Thyroid gland (tissue), 4 donors: ENCODE measurements at regions not wholly inside any gene's neighbourhood (a gene's known extent, or its start where the extent isn't known, plus 50 kb on each side); places are given as distances from the start of the nearest gene placed in this dataset.
A peak's percentile ranks its signal among the peaks of the same experiment; 100 is the strongest.

Source experiments
- DNase-seq, 2 donors: peaks; one replicate each; pipeline ENCODE4 v3.0.0-alpha.2; 2019
- H3K27ac ChIP-seq, 3 donors: fragments of 200-600 bp; sonication (generic); 1 replicate in 2 of 3; 2 replicates in 1 of 3; pipeline ENCODE4 v1.5.1; 2016 to 2019; ENCODE audit warnings: mild to moderate bottlenecking in 1 of 3, moderate library complexity in 1 of 3
- H3K27me3 ChIP-seq: fragments of 200-600 bp; sonication (generic); one replicate; pipeline ENCODE4 v1.5.1; 2019
- H3K36me3 ChIP-seq, 2 donors: fragments of 200-600 bp; sonication (generic); one replicate each; pipeline ENCODE4 v1.5.1; 2016 to 2019
- H3K4me1 ChIP-seq, 2 donors: fragments of 200-600 bp; sonication (generic); one replicate each; pipeline ENCODE4 v1.5.1; 2017 to 2019
- H3K4me3 ChIP-seq, 3 donors: fragments of 200-600 bp; sonication (generic); replicated peaks in 1 of 3; 1 replicate in 2 of 3; 2 replicates in 1 of 3; pipeline ENCODE4 v1.5.1; 2016; ENCODE audit warnings: mild to moderate bottlenecking in 1 of 3
- H3K9me3 ChIP-seq: fragments of 200-600 bp; sonication (generic); one replicate; pipeline ENCODE4 v1.5.1; 2017
- POLR2A ChIP-seq, 2 donors: fragments of 450-650 bp; IDR thresholded peaks; one replicate each; pipeline ENCODE4 v1.6.1; 2017; ENCODE audit warnings: antibody characterized with exemption in 2 of 2, mild to moderate bottlenecking in 2 of 2, moderate library complexity in 1 of 2
- WGBS, 2 donors: methylation state at CpG; one replicate each; pipeline ENCODE4 v1.1.5; 2017; 5-methylcytosine and 5-hydroxymethylcytosine counted together
- intact Hi-C: fragments of 100-400 bp; cut with DNase I; formaldehyde crosslinking; loops from one replicate; pipeline ENCODE4 v1.15.1; 2023
- TF ChIP-seq, protein P1 (sequence below), 6 experiments: fragments of 200-600 bp in 3 of 6; fragments of 450-650 bp in 3 of 6; sonication (generic) in 3 of 6; IDR thresholded peaks; one replicate each; pipeline ENCODE4 v1.5.1; 2016 to 2019; ENCODE audit warnings: antibody characterized with exemption in 6 of 6, mild to moderate bottlenecking in 2 of 6, inconsistent platforms in 1 of 6, moderate library complexity in 1 of 6

DNA sequence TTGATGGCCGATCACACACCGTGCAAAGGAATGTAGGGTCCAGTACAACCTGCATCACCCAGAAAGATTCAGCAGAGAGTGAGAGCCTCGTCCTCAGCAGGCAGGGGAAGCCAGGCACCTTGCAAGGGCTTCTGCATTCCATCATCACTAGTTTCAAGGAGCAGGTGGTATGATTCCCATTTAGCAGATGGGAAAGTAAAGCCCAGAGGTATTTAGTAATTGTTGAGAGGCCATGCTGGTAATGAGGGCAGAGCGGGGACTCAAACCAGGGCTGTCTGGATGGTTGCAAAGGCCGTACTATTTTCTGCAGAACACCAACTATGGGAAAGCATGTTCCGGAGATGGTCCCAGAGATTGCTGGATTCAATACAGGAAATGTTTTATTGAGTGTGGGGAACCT, 65.8 kb upstream of the MRTFB start:
- intact Hi-C loops: loop anchor here (10.0 kb wide), 1 partner anchor 81 kb away; the partner anchor contains the start of gene ERCC4
- peak overlapping the region in 2 of 3 donors; percentile 27 to 51 for H3K27ac ChIP-seq
- WGBS, 2 donors: 86 to 88% methylated on average over 6 of the region's 6 CpGs

DNA sequence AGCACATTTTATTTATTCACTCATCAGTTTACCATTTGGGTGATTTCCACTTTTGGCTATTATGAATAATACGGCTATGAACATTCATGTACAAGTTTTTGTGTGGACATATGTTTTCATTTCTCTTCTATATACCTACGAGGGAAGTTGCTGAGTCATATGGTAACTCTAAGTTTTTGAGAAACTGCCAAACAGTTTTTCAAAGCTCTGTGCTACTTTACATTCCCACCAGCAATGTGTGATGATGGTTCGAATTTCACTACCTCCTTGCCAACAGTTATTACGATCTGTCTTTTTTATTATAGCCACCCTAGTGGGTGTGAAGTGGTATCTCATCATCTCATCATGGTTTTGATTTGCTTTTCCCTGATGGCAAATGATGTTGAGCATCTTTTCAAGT, 63.7 kb upstream of the MRTFB start:
- TF ChIP-seq, protein P1, sequence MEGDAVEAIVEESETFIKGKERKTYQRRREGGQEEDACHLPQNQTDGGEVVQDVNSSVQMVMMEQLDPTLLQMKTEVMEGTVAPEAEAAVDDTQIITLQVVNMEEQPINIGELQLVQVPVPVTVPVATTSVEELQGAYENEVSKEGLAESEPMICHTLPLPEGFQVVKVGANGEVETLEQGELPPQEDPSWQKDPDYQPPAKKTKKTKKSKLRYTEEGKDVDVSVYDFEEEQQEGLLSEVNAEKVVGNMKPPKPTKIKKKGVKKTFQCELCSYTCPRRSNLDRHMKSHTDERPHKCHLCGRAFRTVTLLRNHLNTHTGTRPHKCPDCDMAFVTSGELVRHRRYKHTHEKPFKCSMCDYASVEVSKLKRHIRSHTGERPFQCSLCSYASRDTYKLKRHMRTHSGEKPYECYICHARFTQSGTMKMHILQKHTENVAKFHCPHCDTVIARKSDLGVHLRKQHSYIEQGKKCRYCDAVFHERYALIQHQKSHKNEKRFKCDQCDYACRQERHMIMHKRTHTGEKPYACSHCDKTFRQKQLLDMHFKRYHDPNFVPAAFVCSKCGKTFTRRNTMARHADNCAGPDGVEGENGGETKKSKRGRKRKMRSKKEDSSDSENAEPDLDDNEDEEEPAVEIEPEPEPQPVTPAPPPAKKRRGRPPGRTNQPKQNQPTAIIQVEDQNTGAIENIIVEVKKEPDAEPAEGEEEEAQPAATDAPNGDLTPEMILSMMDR (IDR thresholded peaks at IDR 0.05): no peak
- no peak for TF ChIP-seq POLR2A (IDR thresholded peaks at IDR 0.05)
- 70 to 71% methylated on average over 4 of the region's 4 CpGs for WGBS, 2 donors
- intact Hi-C loops: loop anchor here (10.0 kb wide), 1 partner anchor 83 kb away; the partner anchor contains the start of gene ERCC4

More for the DNA sequence above, 65.8 kb upstream of the MRTFB start:
- Histone ChIP-seq H3K36me3 (no peaks in the 10 kb centered on the region), H3K4me3 (no peak overlapping the region), H3K4me1 (peaks cover 0 to 9% of the 10 kb centered on the region in 2 donors), H3K27me3 (no peaks in the 10 kb centered on the region), H3K9me3 (no peaks in the 10 kb centered on the region)
- TF ChIP-seq, protein P1 (IDR thresholded peaks at IDR 0.05): no peak
- TF ChIP-seq POLR2A (IDR thresholded peaks at IDR 0.05): no peak
- DNase-seq: no peak

DNA sequence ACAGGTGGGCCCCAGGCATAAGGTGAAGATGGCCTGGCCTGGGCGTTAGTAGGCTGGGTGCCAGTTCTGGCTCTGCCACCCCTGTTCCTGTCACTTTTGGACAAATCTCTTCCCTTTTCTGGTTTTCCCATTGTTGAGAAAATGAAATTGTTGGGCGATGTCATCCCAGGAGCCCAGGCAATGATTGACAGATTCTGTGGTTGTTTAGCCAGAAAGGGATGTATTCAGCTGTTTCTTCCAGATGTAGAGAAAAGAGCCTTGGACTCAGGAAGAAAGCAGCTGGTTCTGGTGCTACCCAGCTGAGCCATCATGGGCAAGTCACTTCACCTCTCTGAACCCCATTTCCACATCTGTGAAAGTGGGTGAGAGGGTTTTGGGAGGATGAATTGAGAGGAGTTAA, 60.1 kb upstream of the MRTFB start:
- no peaks in the 10 kb centered on the region for H3K9me3 ChIP-seq
- intact Hi-C loops: no loop called here
- TF ChIP-seq, protein P1 (IDR thresholded peaks at IDR 0.05): no peak
- TF ChIP-seq POLR2A (IDR thresholded peaks at IDR 0.05): no peak
- peaks cover 35 to 39% of the 10 kb centered on the region in 2 donors for H3K4me1 ChIP-seq
- no peaks in the 10 kb centered on the region for H3K36me3 ChIP-seq
- WGBS, 2 donors: 91 to 100% methylated on average over 2 of the region's 2 CpGs
- no peak overlapping the region for H3K4me3 ChIP-seq
- DNase-seq: no peak
- no peak overlapping the region for H3K27ac ChIP-seq
- H3K27me3 ChIP-seq: no peaks in the 10 kb centered on the region

More for the DNA sequence above, 63.7 kb upstream of the MRTFB start:
- Histone ChIP-seq H3K9me3 (no peaks in the 10 kb centered on the region), H3K4me3 (no peak overlapping the region), H3K4me1 (peaks cover 4 to 15% of the 10 kb centered on the region in 2 donors), H3K27ac (no peak overlapping the region), H3K27me3 (no peaks in the 10 kb centered on the region), H3K36me3 (no peaks in the 10 kb centered on the region)
- DNase-seq: no peak

DNA sequence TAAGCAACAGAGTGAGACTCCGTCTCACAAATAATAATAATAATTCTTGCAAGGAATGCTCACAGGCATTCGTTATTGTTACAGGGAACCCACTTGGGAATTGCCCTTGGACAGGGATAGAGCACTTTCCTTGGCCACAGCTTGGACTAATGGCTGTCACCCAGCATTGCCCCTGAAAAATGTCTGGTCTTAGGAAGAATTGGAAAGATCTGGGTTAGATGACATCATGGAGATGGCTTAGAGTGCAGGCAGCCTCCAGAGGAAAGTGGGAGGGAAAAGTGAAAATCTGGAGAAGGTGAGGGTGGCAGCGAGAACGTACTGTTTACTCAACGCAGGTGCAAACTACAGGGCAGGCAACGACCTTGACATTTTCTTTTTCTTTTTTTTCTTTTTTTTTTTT, 59.3 kb upstream of the MRTFB start:
- intact Hi-C loops: no loop called here
- Histone ChIP-seq H3K36me3 (no peaks in the 10 kb centered on the region), H3K4me1 (peaks cover 38 to 43% of the 10 kb centered on the region in 2 donors), H3K4me3 (no peak overlapping the region), H3K27ac (no peak overlapping the region), H3K9me3 (no peaks in the 10 kb centered on the region), H3K27me3 (no peaks in the 10 kb centered on the region)
- 51 to 56% methylated on average over 6 of the region's 6 CpGs for WGBS, 2 donors
- no peak for DNase-seq
- TF ChIP-seq POLR2A (IDR thresholded peaks at IDR 0.05): no peak
- TF ChIP-seq, protein P1 (IDR thresholded peaks at IDR 0.05): no peak

DNA sequence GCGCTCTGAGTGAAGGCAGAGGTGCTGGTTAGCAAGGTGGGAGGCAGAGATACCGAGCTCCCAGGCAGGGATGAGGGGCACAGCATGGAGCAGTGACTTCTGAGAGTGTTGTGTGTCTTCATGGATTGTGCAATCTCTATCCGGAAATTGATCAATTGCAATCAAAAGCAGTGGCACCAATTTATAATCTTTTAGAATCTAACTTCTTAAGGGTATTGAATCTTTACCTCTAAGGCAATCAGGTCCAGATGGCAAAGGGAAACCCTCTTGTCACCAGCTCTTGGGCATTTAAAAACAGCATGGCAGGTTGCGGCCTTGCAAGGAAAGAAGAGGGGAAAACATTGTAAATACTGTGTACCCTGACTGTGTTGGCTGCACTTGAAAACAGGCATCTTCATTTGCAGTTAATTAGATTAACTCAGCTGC, 58.0 kb upstream of the MRTFB start:
- no peaks in the 10 kb centered on the region for H3K27me3 ChIP-seq

More for the DNA sequence above, 58.0 kb upstream of the MRTFB start:
- no peak for TF ChIP-seq POLR2A (IDR thresholded peaks at IDR 0.05)
- TF ChIP-seq, protein P1 (IDR thresholded peaks at IDR 0.05): no peak
- Histone ChIP-seq H3K4me3 (no peak overlapping the region), H3K27ac (peak overlapping the region; percentile 24 to 92 (median 70)), H3K36me3 (no peaks in the 10 kb centered on the region), H3K9me3 (no peaks in the 10 kb centered on the region), H3K4me1 (peaks cover 42 to 48% of the 10 kb centered on the region in 2 donors)
- WGBS, 2 donors: 63 to 65% methylated on average over 4 of the region's 4 CpGs
- DNase-seq: no peak
- intact Hi-C loops: no loop called here
